ENCODE measurements at regions not wholly inside any gene's neighbourhood (a gene's known extent, or its start where the extent isn't known, plus 50 kb on each side); places are given as distances from the start of the nearest gene placed in this dataset.
A peak's percentile ranks its signal among the peaks of the same experiment; 100 is the strongest.
"Not testable (repeated sequence)": the region's sequence is repeated elsewhere in the genome, so short reads cannot be mapped to it uniquely, and the experiment has no call there.

DNA sequence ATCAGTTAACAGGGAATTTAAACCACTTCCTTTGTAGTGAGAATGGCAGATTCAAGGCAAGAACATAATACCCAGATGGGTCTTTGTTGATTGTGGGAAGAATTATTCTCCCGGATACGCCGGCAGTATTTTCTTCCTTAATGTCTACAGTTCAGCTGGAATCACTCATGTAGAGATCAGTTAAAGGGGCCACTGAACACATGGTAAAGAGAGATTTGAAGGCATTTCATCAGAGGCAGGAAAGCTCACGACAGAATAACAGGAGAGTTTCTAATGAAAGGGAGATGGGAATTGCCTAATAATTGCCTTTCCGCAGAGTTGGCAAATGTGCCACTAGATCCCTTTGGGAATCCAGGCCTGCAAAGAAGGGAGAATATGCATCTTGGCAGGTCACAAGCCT lies 327.7 kb upstream of the ZNF804A start:
- no peak for DNase-seq

DNA sequence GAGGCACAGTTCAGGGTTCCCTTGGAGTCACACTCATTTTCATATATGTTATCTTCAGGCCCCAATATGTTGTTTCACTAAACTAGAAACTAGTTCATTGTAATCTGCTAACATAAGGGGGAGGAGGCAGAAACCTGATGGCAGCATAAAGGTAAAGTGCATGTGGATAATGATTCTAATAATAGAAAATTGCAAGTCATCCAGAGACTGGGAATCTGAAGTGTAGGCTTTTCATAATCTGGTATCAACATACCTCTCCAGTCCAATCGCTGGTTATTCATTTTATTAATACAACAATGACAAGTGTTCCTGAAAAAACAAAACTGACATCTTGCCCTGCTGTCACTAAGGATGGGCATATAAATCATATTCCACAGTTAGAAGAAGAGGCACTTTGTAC lies 326.3 kb upstream of the ZNF804A start:
- DNase-seq: no peak

DNA sequence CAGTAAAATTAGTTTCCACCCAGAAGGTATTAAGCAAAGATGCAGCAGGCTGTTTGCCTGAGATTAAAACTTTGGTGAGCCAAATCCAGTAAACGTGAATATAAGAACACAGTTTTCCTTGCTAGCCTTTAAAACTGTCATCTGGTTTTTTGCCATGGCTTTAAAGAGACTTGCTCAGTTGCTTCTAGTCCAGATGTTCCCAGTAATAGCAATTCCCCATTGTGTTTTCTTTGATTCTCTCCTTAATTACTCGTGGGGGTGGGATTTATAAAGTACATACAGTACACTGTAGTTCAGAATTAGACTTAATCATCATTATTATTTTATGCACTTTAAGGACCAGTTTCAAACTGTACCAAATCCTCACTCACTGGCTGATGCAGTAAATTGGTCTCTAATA lies 303.5 kb upstream of the ZNF804A start:
- no peak for DNase-seq

DNA sequence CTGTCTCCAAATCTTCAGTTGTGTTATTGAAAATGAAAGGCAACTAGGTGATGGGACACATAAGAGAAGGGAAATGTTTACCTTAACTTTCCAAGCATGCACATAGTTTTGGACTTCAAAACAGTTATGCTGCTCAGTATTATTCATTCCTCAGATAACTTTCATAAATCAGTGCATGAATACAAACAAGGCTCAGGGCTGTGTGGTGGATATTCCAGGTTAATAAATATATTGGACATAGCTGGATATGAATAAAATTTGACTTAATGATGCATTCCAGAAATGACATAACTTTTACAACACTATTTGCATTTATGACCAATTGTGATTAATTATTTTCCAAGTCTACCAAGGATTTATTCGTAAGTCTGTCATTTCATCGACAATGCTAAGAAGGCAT lies 301.2 kb upstream of the ZNF804A start:
- DNase-seq: no peak

DNA sequence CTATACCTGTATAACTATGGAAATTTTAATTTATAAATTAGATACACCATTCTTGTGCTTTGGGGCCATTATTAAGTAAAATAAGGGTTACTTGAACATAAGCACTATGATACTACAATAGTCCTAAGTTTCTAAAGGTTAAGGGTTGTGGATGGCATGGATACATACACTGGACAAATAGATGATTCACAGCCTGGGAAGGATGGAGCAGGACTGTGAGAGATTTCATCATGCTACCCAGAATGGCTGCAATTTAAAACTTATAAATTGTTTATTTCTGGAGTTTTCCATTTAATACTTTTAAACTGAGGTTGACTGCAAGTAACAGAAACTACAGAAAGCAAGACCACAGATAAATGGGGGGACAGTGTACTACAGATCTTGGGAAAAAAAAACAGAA lies 295.8 kb upstream of the ZNF804A start:
- no peak for DNase-seq

DNA sequence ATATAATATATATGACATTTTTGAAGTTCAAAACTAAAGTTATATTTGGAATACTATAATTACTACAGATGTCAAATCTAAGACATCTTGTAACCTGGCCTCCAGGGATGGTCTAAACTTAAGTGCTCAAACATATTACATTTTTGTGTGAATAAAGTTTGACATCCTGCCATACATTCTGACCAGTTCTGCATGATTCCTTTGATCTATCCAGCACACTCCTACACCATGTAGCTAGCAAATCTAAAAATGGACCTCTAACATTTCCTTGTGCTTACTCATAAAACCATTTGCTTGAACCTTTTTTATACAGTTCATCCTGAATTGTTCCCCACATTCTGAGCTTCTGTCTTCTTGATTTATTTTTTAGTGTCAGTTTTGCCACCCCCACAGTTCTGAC lies 294.3 kb upstream of the ZNF804A start:
- DNase-seq: no peak

DNA sequence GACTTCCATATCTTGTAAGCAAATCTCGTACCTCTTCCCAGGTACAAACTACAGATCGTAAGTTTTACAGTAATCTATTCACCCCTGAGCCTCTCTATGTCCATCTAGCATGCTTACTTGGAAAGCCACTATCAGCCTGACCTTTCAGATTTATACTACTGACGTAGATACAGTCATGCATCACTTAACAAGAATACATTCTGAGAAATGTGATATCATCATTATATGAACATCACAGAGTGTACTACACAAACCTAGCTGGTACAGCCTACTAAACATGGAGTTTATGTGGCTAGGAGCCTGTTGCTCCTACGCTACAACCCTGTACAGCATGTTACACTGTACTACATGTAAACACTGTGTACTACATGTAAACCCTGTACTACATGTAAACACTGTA lies 293.2 kb upstream of the ZNF804A start:
- no peak for DNase-seq

DNA sequence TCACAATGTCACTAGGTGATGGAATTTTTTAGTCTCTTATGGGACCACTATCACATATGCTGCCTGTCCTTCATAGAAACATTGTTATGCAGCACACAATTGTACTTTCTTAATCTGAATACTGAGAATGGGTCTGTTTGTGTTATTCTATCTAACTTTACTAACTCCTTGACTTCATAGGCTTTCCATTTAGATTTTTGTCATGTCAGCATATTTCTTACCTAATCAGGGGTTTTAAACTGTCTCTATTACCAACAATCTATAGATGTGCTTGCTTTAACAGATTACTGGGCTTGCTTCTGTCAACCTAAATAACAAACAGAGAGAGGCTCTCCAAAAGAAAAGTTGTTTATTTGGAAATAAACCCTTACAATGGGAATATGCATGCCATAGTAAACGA lies 289.6 kb upstream of the ZNF804A start:
- no peak for DNase-seq

DNA sequence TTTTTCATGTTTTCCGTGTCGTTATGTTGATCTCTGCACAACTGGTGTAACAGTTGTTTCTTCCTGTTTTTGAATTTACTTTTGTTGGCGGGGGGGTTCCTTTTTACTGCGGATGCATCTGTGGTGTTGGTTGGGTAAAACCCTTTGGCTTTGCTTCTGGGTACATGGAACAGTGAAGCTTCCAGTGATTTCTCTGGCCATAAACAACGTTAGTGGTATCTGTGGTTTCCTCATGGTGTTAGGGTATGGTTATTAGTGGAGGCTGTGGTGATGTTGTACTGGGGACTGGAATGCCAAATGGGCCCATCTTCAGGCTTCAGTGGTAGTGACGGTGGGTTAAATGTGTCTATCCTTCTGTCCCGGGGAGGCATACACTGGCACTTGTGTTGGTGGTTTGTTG lies 285.4 kb upstream of the ZNF804A start:
- DNase-seq: no peak

DNA sequence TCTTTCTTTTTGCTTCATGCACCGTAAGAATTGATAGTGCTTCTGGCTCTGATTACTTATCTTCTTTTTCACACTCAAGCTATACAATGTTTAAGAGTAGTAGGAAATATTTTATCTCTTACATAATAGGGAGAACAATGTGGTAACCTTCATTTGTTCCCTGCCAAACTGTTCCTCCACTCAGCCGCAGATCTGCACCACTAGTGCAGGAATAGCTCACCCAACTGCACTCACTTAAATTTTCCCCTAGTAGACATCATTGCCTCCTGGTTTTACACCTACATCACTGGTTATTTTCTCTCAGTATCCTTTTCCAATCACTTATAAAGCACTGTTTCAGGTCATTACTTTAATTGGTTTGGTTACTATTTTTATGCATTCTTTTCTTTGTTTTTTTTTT lies 283.5 kb upstream of the ZNF804A start:
- no peak for DNase-seq

DNA sequence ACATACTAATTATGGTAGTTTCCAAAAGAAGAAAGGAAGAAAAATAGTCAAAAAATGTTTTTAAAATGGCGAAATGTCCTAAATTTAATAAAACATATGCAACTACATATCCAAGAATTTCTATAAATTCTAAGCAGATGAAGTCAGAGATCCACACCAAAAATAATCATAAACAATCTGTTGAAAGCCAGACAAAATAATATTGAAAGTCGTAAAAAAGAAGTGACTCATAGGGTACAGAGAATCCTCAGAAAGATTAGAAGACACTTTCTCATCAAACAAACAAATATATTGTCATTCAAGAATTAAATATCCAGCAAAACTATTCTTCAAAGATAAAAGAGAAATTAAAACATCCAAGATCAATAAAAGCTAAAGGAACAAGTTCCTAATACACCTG lies 281.4 kb upstream of the ZNF804A start:
- no peak for DNase-seq

DNA sequence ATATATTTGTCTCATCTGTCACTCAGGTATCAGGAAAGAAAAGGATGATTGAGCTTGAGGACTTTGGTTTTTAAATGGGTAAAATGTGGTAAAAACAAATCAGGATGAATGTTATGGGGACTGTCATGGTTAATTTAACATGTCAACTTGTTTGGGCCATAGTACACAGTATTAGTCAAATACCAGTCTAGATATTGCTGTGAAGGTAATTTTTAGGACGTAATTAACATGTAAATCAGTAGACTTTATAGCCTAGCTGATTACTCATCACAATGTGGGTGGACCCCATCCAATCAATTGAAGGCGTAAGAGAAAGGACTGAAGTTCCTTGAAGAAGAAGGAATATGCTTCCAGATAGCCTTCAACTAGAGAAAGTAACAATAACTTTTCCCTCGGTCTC lies 275.7 kb upstream of the ZNF804A start:
- no peak for DNase-seq

DNA sequence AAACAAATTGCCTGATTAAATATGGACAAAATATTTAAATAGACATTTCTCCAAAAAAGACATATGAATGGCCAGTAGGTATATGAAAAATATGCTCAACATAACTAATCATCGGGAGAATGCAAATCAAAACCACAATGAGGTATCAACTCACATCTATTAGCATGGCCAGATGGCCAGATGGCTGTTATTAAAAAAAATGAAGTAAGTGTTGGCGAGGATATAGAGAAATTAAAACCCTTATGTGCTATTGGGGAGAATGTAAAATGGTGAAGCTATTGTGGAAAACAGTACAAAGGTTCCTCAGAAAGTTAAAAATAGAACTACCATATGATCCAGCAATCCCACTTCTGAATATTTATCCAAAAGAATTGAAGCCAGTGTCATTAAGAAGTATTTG lies 272.3 kb upstream of the ZNF804A start:
- DNase-seq: no peak

DNA sequence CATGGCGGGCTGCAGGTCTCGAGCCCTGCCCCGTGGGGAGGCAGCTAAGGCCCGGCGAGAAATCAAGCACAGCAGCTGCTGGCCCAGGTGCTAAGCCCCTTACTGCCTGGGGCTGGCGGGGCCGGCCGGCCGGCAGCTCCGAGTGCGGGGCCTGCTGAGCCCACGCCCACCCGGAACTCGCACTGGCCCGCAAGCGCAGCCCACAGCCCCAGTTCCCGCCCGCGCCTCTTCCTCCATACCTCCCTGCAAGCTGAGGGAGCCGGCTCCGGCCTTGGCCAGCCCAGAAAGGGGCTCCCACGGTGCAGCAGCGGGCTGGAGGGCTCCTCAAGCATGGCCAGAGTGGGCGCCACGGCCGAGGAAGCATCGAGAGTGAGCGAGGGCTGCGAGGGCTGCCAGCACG lies 270.5 kb upstream of the ZNF804A start:
- not testable (repeated sequence) for DNase-seq

DNA sequence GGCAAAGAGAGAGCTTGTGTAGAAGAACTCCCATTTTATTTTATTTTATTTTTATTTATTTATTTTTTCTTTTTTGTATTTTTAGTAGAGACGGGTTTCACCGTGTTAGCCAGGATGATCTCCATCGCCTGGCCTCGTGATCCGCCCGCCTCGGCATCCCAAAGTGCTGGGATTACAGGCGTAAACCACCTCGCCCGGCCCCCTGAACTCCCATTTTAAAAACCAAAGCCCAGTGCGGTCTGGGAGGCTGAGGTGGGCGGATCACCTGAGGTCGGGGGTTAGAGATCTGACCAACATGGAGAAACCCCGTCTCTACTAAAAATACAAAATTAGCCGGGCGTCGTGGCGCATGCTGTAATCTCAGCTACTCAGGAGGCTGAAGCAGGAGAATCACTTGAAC lies 267.8 kb upstream of the ZNF804A start:
- not testable (repeated sequence) for DNase-seq

DNA sequence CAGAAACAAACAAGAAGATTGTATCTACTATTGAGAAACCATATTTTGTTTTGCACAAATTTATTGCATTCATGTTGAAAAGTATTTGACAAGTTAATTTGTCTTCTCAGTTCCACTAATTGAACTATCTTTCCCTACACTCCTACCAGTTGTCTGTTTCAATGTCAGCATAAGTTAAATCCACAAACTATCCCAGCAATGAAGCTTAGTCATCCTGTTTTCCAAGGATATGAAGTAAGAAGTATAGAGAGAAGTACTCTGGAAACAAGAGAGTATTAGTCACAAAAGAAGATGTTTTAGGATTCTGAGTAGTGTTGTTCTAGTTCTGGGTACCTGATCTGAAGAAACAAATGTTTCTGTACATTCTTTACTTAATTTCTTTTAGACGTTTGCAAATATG lies 261.6 kb upstream of the ZNF804A start:
- peak; percentile 6 for DNase-seq

DNA sequence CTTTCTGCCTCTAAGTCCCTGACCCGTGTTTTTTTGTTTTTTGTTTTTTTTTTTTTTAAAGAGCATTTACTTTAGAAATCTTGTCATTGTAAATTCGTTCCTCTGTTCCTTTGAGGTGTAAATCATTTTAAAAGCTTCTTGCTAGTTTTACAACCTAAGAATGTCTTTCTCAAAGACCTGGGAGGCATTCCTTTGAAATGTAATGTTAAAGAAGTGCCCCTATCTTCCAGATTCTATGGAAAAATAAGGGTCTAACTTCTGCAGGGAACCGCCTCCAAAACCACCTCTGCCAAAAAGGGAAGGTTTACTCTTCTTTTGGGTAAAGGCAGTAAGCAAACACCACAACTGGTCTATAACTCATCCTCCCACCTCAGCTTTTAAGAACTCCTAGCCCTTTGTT lies 259.6 kb upstream of the ZNF804A start:
- DNase-seq: no peak

DNA sequence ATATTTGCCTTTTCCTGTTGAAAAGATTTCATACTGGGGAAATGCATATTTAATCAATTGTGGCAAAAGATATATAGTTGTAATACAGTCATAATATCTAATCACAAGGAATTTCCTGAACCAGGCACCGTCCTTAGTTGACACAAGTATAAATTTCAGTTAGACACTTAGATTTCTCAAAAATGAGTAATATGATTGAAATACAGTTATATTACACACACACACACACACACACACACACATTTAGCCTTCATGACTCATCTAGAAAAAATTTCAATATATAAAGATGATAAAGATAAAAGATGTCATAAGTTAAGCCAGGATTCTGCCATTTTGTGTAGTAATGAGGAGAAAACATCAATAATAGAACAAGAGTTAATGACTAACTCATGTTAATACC lies 258.4 kb upstream of the ZNF804A start:
- DNase-seq: peak; percentile 7

DNA sequence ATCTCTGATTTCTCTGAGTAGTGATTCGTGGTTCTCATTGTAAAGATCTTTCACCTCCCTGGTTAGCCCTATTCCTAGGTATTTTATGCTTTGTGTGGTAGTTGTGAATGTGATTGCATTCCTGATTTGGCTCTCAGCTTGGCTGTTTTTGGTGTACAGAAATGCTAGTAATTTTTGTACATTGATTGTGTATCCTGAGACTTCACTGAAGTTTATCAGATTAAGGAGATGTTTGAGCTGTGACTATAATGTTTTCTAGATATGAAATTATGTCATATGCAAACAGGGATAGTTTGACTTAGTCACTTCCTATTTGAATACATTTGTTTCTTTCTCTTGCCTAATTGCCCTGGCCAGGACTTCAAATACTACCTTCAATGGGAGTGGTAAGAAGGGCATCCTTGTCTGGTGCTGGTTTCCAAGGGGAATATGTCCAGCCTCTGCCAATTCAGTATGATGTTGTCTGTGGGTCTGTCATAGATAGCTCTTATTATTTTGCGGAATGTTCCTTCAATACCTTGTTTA lies 251.9 kb upstream of the ZNF804A start:
- no peak for DNase-seq

DNA sequence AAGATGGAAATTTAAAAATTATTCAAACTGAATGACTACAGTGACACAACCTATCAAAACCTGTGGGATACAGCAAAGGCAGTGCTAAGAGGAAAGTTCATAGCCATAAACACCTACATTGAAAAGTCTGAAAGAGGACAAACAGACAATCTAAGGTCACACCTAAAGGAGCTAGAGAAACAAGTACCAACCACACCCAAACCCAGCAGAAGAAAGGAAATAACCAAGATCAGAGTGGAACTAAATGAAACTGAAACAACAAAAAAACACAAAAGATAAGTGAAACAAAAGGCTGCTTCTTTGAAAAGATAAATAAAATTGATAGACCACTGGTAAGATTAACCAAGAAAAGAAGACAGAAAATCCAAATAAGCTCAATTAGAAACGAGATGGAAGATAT lies 247.2 kb upstream of the ZNF804A start:
- no peak for DNase-seq

DNA sequence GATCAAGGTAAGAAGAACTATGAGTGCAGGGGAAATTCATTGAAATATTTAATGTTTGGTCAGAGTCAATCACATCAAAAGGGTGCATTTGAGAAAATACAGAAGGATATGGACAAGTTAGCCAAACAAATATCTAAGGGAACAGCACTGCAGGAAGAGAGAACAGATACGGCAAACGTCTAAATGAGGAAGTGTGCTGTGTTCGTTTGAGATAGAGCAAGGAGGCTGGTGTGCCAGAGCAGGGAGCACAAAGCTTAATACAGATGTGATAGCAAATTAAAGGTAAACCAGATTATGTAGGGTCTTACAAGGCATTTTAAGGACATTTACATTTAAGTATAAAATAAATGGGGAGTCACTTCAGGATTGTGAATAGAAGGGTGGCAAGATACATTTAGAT lies 241.3 kb upstream of the ZNF804A start:
- DNase-seq: no peak

DNA sequence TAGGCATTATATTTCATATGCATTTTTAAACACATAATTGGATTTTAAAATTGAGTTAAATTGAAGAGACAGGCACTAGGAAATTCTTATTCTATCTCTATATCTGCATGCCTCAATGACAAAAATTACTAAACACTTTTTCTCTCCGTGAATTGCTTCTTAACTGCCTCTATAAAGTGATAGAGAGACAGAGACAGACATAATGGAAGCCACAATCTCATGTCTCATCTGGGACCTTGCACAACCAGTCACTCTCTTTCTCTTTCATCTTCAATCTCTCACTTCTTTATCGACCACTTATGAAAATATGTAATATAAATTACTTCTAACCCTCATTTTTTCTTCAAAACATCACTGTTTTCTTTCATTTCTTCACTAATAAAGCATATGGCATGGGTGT lies 238.9 kb upstream of the ZNF804A start:
- DNase-seq: no peak

DNA sequence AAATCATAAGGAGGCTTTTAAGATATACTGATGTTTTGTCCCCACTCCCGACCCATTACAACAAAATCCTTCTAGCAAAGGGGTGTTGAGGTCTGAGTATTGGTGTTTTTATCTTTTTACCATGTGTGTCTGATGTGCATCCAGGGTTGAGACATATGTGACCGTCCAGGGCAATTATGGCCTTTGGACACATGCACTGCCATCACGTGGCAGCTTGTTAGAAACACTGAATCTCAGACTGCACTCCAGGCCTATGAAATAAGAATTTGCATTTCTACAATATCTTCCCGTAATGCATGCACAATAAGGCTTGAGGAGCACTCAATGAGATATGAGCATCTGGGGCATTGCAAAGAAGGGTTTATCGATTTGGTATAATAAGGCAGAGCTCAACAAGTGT lies 235.1 kb upstream of the ZNF804A start:
- no peak for DNase-seq

DNA sequence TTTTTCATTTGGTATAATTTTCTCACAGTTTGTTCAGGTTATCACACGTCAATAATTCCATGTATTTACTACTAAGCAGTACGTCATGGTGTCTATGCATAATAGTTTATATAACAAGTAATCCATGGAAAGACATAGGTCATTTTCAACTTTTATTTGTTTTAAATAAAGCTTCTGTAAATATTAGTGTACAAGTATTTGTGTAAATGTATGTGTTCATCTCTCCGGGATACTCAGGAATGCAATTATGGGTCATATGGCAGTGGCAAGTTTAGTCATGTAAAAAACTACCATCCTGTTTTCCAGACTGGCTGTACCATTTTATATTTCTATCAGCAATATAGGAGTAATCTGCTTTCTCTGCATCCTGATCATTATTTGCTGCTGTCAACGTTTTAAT lies 231.1 kb upstream of the ZNF804A start:
- DNase-seq: no peak

DNA sequence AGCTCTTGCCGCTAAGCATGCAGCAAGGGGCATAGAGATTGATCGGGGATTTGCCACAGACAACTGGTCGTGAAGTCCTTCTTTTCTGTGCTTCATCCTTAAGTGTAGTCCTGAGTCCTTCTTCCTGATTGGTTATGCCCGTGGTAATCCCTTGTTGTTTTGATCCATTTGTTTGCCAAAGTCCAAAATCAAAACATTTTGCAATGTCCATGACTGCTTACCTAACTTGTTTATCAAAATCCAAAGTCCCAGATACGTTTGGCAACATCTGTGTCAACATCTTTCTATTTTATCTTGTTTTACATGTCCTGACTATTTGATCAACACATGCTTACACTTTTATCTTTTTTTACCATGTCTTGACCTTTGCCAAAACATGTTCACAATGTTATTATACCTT lies 229.0 kb upstream of the ZNF804A start:
- DNase-seq: no peak

DNA sequence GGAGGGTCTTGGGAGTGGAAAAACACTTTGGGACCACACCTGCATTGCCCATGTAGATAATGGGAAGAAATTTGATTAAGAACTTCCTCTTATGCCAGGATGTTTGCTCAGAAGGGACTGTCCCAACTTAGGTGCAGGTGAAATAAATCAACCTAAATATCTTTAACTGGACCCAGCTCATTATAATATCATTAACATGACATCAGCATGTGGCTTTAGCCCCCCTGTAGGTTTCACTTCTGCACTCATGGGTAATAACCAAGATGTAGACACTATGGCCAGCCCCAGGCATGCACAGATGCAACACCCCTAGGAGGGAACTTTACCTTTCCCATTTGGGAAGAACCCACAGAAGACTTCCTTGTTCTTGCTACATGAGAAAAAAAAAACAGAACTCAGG lies 227.4 kb upstream of the ZNF804A start:
- no peak for DNase-seq
